HepG2 (cell line): ENCODE measurements at regions not wholly inside any gene's neighbourhood (a gene's known extent, or its start where the extent isn't known, plus 50 kb on each side); places are given as distances from the start of the nearest gene placed in this dataset.

Experiments used
- ATAC-seq: fragments of 200-7000 bp; cut with Tn5 transposase; 3 replicates; pipeline ENCODE4 v1.9.1; 2020; ENCODE audit warnings: mild to moderate bottlenecking, moderate library complexity
- BruUV-seq: library from RNA; stranded (reverse); fragments of 400-500 nt; replicated peaks from 2 replicates; lab custom pipeline; 2021; lab: Mats Ljungman, UMichigan
- CTCF ChIA-PET: fragments of 300-600 bp; formaldehyde crosslinking; extraction: SDS; loops from one replicate; lab custom pipeline; 2021; ENCODE audit warnings: low total read pairs, inconsistent platforms, low intra/inter-chr PET ratio; lab: Yijun Ruan, JAX
- POLR2A ChIA-PET: fragments of 350-600 bp; sonication (Branson Sonifier 250); formaldehyde crosslinking; loops from one replicate; lab custom pipeline; 2020; ENCODE audit warnings: antibody characterized with exemption, inconsistent platforms; lab: Yijun Ruan, JAX
- DNase-seq: peaks from one replicate; pipeline ENCODE4 v3.0.0-alpha.2; 2015; ENCODE audit warnings: low spot score
- FAIRE-seq: peaks from 3 replicates; lab custom pipeline; 2011; peaks lifted over from hg19 to GRCh38; lab: Jason Lieb, UNC
- H2AFZ ChIP-seq: one replicate; pipeline ENCODE4 v1.6.1; 2011; ENCODE audit warnings: low read length, inconsistent platforms
- H3K27ac ChIP-seq: fragments of 300-600 bp; 3 replicates; pipeline ENCODE4 v1.8.0; 2011; ENCODE audit warnings: mixed run types, mild to moderate bottlenecking, mixed read lengths, low read length, inconsistent platforms; ENCODE audit not compliant: insufficient read depth; ENCODE audit errors: extremely low read length
- H3K27me3 ChIP-seq, 2 experiments: fragments of 200-600 bp in 1 of 2; 2 replicates in 1 of 2; 3 replicates in 1 of 2; pipeline versions ENCODE4 v1.6.0 to v1.8.0; 2011; ENCODE audit warnings: low read length in 2 of 2, mild to moderate bottlenecking in 2 of 2, moderate library complexity in 2 of 2, inconsistent platforms in 1 of 2; ENCODE audit not compliant: insufficient read depth in 2 of 2, control insufficient read depth in 1 of 2
- H3K36me3 ChIP-seq, 2 experiments: fragments of 200-600 bp in 1 of 2; replicated peaks in 1 of 2; 2 replicates in 1 of 2; 3 replicates in 1 of 2; pipeline versions ENCODE4 v1.5.1 to v1.8.0; 2011; ENCODE audit warnings: low read length in 2 of 2, inconsistent platforms in 1 of 2; ENCODE audit not compliant: insufficient read depth in 2 of 2, control insufficient read depth in 1 of 2
- H3K4me1 ChIP-seq: 2 replicates; pipeline ENCODE4 v1.5.1; 2012; ENCODE audit warnings: low read length, inconsistent platforms; ENCODE audit not compliant: insufficient read depth
- H3K4me2 ChIP-seq: 2 replicates; pipeline ENCODE4 v1.6.0; 2011; ENCODE audit warnings: low read depth, low read length, inconsistent platforms
- H3K4me3 ChIP-seq, 3 experiments: fragments of 200-600 bp in 1 of 3; sonication (generic), shearing (Covaris generic) in 1 of 3; replicated peaks in 1 of 3; 2 replicates each; pipeline ENCODE4 v1.5.1; 2011 to 2016; ENCODE audit warnings: low read length in 3 of 3, inconsistent platforms in 2 of 3, low read depth in 2 of 3, mild to moderate bottlenecking in 2 of 3, control low read depth in 1 of 3, mixed read lengths in 1 of 3; ENCODE audit not compliant: insufficient read depth in 1 of 3
- H3K79me2 ChIP-seq: one replicate; pipeline ENCODE4 v1.6.1; 2011; ENCODE audit warnings: low read length, inconsistent platforms; ENCODE audit not compliant: insufficient read depth
- H3K9ac ChIP-seq: 2 replicates; pipeline ENCODE4 v1.6.0; 2011; ENCODE audit warnings: mild to moderate bottlenecking, low read depth, low read length, inconsistent platforms; ENCODE audit not compliant: insufficient read depth
- H3K9me3 ChIP-seq: 2 replicates; pipeline ENCODE4 v1.5.1; 2012; ENCODE audit warnings: mild to moderate bottlenecking, low read length
- H4K20me1 ChIP-seq: 2 replicates; pipeline ENCODE4 v1.6.0; 2011; ENCODE audit warnings: inconsistent platforms, mild to moderate bottlenecking, low read length, moderate library complexity; ENCODE audit not compliant: insufficient read depth
- FOXK2 ChIP-seq: fragments of 450-650 bp; IDR thresholded peaks from 2 replicates; pipeline ENCODE4 v1.6.1; 2016
- GMEB2 ChIP-seq: IDR thresholded peaks from 2 replicates; pipeline ENCODE4 v1.6.1; 2016; ENCODE audit warnings: missing biosample characterization, missing genetic modification reagents, low read depth
- KLF12 ChIP-seq: sonication (generic); formaldehyde crosslinking; IDR thresholded peaks from 2 replicates; pipeline ENCODE4 v1.4.0; 2020; ENCODE audit warnings: missing genetic modification reagents, borderline replicate concordance
- MEIS2 ChIP-seq: sonication (generic); formaldehyde crosslinking; IDR thresholded peaks from 2 replicates; pipeline ENCODE4 v1.9.0; 2021; ENCODE audit warnings: mild to moderate bottlenecking, missing genetic modification reagents
- REPIN1 ChIP-seq: sonication (generic); formaldehyde crosslinking; IDR thresholded peaks from 2 replicates; pipeline ENCODE4 v1.8.0; 2022; ENCODE audit warnings: missing genetic modification reagents, low read depth, mild to moderate bottlenecking, borderline replicate concordance
- RNF2 ChIP-seq: fragments of 450-650 bp; conservative IDR thresholded peaks from 2 replicates; pipeline ENCODE4 v1.6.1; 2016; ENCODE audit warnings: low read depth
- ZFP1 ChIP-seq: IDR thresholded peaks from 2 replicates; pipeline ENCODE4 v1.6.1; 2016
- ZNF3 ChIP-seq: IDR thresholded peaks from 2 replicates; pipeline ENCODE4 v1.7.0; 2017; ENCODE audit warnings: inconsistent platforms
- ZNF333 ChIP-seq: sonication (generic); formaldehyde crosslinking; IDR thresholded peaks from 2 replicates; pipeline ENCODE4 v1.4.0; 2020; ENCODE audit warnings: mild to moderate bottlenecking, missing genetic modification reagents, borderline replicate concordance
- WGBS: methylation state at CpG from one replicate; pipeline ENCODE4 v1.1.6; 2017; ENCODE audit warnings: low lambda C conversion rate; 5-methylcytosine and 5-hydroxymethylcytosine counted together
- in situ Hi-C: cut with HindIII; loops from 2 replicates; pipeline ENCODE4 v1.10.0; 2017; ENCODE audit warnings: low pct_unique_long_range_greater_than_20kb; ENCODE audit not compliant: extremely low pct_ligation_motif_present
- intact Hi-C: fragments of 100-400 bp; cut with micrococcal nuclease; formaldehyde crosslinking; loops from one replicate; pipeline ENCODE4 v1.10.0; 2022; ENCODE audit not compliant: unreplicated experiment
- TF ChIP-seq, protein P1 (sequence below): sonication (generic); formaldehyde crosslinking; IDR thresholded peaks from 2 replicates; pipeline ENCODE4 v1.9.0; 2021; ENCODE audit warnings: missing genetic modification reagents, borderline replicate concordance
- TF ChIP-seq, protein P2 (sequence below): sonication (generic); formaldehyde crosslinking; IDR thresholded peaks from 2 replicates; pipeline ENCODE4 v1.4.0; 2020; ENCODE audit warnings: missing genetic modification reagents

DNA sequence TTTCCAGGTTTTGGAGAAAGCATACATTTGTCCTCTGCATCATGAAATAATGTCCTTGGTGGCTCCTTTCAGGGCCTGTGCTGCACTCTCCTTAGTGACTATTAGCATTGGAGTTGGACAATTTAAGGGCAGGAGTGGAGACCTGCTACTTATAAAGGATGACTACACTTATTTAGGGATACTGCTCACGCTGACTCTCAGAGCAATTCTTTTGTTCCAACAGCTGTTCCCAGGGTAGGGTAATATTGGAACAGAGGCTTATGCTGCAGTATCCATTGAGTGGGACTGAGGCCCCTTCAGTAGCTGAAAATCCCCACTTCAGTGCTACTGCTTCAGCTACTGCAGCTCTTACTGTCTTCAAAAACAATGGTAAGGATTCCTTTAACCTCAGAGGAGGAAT lies 84.6 kb downstream of the GPR88 start:
- BruUV-seq: no TSS peak
- TF ChIP-seq RNF2 (no peak), REPIN1 (CRISPR knock-in tag) (no peak), ZNF333 (CRISPR knock-in tag) (no peak), GMEB2 (CRISPR knock-in tag) (no peak), ZNF3 (CRISPR knock-in tag) (no peak), FOXK2 (no peak), ZFP1 (CRISPR knock-in tag) (no peak)
- TF ChIP-seq, all 625 proteins: peak for 0
- Histone ChIP-seq H4K20me1 (no peaks in the 10 kb centered on the region), H3K79me2 (no peaks in the 10 kb centered on the region), H3K36me3 (no peaks in the 10 kb centered on the region), H3K4me1 (no peaks in the 10 kb centered on the region), H3K4me2 (no peak overlapping the region), H2AFZ (no peak overlapping the region), H3K27ac (no peak overlapping the region), H3K9me3 (no peaks in the 10 kb centered on the region), H3K27me3 (no peaks in the 10 kb centered on the region; a peak in 1 of 5 replicates), H3K9ac (no peak overlapping the region), H3K4me3 (no peak overlapping the region)
- FAIRE-seq (no peak), DNase-seq (no peak), ATAC-seq (no peak)
- intact Hi-C loops: loop anchor here (5.0 kb wide), 1 partner anchor 160 kb away; no protein-coding TSS in a partner anchor
- 10% methylated on average over 1 of the region's 1 CpG for WGBS
- POLR2A ChIA-PET: no interaction called here
- CTCF ChIA-PET: no interaction called here
- in situ Hi-C loops: no loop called here

DNA sequence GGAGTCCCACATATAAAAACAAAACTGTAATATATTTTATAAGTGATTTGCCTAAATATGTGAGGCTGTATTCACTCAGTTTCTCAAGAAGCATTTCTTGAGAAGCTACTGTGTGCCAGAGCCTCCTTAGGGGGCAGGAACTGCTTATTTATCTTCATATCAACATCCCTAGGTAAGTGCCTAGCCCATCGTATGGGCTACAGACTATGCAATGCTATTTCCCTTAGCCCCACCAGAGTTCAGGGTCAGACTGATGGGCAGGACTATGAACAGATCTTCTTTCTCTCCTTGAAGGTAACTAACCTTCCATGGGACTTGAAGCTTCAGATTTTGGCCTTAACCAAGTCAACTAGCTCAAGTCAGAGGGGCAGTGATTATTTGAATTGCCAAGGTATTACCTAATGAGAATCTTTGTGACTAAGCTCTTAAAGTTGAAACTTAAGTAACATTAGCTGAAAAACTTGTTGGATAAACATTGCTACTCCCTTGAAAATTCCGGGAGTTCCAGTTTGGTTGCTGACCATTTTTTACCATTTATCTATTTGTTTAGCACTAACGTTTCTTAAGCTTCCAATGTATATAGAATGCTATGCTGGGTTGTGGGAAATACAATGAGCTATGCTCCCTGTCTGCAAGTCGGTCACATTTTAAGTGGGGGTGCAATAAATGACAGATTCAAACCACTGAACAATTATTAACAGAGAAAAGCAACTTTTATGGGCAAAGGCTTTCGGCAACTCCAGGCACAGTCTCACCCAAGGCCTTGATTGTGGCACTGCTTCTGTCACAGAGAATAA lies 85.2 kb downstream of the GPR88 start:
- CTCF ChIA-PET: no interaction called here
- no TSS peak for BruUV-seq
- no peaks in the 10 kb centered on the region for H3K4me1 ChIP-seq
- H3K79me2 ChIP-seq: no peaks in the 10 kb centered on the region
- H3K9me3 ChIP-seq: no peaks in the 10 kb centered on the region
- H3K27me3 ChIP-seq: no peaks in the 10 kb centered on the region; a peak in 1 of 5 replicates
- FAIRE-seq: no peak
- ATAC-seq: no peak
- intact Hi-C loops (loop anchor here (5.0 kb wide), 1 partner anchor 161 kb away; no protein-coding TSS in a partner anchor), in situ Hi-C loops (no loop called here)
- no peaks in the 10 kb centered on the region for H3K36me3 ChIP-seq
- no peak overlapping the region for H3K27ac ChIP-seq
- H3K4me3 ChIP-seq: no peak overlapping the region
- H3K9ac ChIP-seq: no peak overlapping the region
- no peak overlapping the region for H2AFZ ChIP-seq
- POLR2A ChIA-PET: no interaction called here
- H4K20me1 ChIP-seq: no peaks in the 10 kb centered on the region
- WGBS: 35% methylated on average over 5 of the region's 5 CpGs
- no peak for DNase-seq
- no peak overlapping the region for H3K4me2 ChIP-seq
- no peak for TF ChIP-seq MEIS2 (CRISPR knock-in tag)
- TF ChIP-seq, protein P1, sequence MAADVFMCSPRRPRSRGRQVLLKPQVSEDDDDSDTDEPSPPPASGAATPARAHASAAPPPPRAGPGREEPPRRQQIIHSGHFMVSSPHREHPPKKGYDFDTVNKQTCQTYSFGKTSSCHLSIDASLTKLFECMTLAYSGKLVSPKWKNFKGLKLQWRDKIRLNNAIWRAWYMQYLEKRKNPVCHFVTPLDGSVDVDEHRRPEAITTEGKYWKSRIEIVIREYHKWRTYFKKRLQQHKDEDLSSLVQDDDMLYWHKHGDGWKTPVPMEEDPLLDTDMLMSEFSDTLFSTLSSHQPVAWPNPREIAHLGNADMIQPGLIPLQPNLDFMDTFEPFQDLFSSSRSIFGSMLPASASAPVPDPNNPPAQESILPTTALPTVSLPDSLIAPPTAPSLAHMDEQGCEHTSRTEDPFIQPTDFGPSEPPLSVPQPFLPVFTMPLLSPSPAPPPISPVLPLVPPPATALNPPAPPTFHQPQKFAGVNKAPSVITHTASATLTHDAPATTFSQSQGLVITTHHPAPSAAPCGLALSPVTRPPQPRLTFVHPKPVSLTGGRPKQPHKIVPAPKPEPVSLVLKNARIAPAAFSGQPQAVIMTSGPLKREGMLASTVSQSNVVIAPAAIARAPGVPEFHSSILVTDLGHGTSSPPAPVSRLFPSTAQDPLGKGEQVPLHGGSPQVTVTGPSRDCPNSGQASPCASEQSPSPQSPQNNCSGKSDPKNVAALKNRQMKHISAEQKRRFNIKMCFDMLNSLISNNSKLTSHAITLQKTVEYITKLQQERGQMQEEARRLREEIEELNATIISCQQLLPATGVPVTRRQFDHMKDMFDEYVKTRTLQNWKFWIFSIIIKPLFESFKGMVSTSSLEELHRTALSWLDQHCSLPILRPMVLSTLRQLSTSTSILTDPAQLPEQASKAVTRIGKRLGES (CRISPR knock-in tag): no peak
- TF ChIP-seq, protein P2, sequence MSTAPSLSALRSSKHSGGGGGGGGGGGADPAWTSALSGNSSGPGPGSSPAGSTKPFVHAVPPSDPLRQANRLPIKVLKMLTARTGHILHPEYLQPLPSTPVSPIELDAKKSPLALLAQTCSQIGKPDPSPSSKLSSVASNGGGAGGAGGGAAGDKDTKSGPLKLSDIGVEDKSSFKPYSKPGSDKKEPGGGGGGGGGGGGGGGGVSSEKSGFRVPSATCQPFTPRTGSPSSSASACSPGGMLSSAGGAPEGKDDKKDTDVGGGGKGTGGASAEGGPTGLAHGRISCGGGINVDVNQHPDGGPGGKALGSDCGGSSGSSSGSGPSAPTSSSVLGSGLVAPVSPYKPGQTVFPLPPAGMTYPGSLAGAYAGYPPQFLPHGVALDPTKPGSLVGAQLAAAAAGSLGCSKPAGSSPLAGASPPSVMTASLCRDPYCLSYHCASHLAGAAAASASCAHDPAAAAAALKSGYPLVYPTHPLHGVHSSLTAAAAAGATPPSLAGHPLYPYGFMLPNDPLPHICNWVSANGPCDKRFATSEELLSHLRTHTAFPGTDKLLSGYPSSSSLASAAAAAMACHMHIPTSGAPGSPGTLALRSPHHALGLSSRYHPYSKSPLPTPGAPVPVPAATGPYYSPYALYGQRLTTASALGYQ (CRISPR knock-in tag): no peak
- TF ChIP-seq KLF12: no peak
